ENCODE measurements at regions not wholly inside any gene's neighbourhood (a gene's known extent, or its start where the extent isn't known, plus 50 kb on each side); places are given as distances from the start of the nearest gene placed in this dataset.

DNA sequence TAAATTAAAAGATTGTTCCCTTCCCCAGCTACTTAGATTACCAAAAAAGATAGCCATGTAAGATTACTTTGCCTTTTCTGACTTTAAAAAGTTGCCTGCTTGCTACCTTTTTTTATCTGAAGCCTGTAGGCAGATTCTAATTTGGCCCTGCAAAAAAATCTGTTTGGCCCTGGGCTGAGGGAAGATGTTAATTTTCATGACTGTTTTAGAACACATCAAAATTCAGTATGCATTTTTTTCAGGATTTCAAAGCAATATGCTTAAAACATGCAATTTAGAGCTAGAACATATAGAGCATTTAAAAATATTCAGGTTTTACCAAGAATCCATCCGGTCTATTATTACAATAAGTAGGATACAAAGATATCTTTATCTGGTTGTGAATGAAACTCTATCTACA lies 563.6 kb downstream of the NR2F1-AS1 start:
- ATAC-seq (no peak), DNase-seq (no peak)
- Mint-ChIP-seq H3K9me3 (no peaks in the 10 kb centered on the region), H3K4me1 (ENCODE audit: low read depth) (no peaks in the 10 kb centered on the region), H3K4me3 (no peak overlapping the region), H3K36me3 (ENCODE audit: insufficient read depth) (no peaks in the 10 kb centered on the region), H3K27me3 (ENCODE audit: low read depth) (no peaks in the 10 kb centered on the region)

DNA sequence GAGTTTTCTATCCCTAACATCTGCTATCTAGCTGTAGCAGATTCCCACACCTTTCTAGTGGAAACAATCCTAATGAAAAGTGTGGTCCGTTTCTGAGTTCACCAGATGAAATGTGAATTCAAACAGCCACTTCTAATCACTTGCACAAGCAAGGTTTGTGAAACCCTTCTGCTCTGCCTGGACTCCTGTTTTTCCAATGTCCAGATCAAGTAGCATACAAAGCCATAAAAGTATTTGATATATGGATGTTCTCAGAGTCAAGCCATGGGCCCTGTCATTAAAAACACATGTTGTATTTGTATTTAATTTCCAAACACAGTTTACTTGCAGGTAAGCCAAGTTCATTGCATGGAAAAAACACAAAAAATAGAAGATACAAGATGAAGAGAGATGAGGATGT lies 570.4 kb downstream of the NR2F1-AS1 start:
- Mint-ChIP-seq H3K36me3 (ENCODE audit: insufficient read depth) (no peaks in the 10 kb centered on the region), H3K4me3 (no peak overlapping the region), H3K9me3 (no peaks in the 10 kb centered on the region), H3K27me3 (ENCODE audit: low read depth) (no peaks in the 10 kb centered on the region), H3K4me1 (ENCODE audit: low read depth) (no peaks in the 10 kb centered on the region)
- no peak for DNase-seq
- no peak for ATAC-seq

DNA sequence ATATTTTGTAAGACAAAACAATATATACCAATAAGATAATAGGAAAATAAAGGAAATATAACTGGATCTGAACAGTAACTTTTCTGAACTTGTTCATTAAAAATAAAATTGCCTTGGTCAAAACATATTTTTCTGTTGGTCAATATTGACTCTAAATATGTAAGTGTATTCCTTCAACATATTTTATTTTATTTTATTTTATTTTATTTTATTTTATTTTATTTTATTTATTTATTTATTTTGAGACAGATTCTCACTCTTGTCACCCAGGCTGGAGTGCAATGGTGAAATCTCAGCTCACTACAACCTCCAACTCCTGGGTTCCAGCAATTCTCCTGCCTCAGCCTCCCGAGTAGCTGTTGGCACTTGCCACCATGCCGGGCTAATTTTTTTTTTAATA lies 571.0 kb downstream of the NR2F1-AS1 start:
- no peaks in the 10 kb centered on the region for H3K36me3 Mint-ChIP-seq (ENCODE audit: insufficient read depth)
- no peak for DNase-seq
- no peaks in the 10 kb centered on the region for H3K9me3 Mint-ChIP-seq

DNA sequence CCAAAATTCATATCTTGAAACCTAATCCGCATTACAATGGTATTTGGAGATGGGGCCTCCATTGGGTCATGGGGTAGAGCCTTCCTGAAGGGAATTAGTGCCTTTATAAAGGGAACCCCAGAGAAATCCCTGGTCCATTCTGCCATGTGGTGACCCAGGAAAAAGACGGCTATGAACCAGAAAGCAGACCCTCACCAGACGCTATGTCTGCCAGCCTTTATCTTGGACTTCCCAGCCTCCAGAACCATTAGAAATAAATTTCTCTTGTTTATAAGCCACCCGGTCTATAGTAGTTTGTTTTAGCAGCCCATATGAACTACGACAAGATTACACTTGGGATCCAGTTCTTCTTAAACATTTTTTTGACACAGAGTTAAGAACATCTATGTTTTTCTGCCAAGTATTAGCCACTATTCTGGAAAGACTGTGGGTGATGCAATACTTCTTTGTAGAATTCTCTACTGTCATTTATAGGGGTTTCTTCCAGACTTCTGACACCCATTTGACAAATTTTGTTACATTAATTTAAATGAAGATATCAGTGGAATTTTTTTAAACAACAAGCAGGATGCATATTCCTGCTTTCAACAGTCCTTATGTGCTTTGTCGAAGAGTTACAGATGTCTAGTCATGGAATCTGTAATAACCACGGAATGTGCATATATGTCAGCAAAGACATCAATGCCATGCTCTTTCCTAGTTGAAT lies 572.4 kb downstream of the NR2F1-AS1 start:
- ATAC-seq (no peak), DNase-seq (no peak)
- H3K4me1 Mint-ChIP-seq (ENCODE audit: low read depth): no peaks in the 10 kb centered on the region
- H3K27me3 Mint-ChIP-seq (ENCODE audit: low read depth): no peaks in the 10 kb centered on the region
- H3K4me3 Mint-ChIP-seq: no peak overlapping the region
- no peaks in the 10 kb centered on the region for H3K36me3 Mint-ChIP-seq (ENCODE audit: insufficient read depth)
- no peaks in the 10 kb centered on the region for H3K9me3 Mint-ChIP-seq

More for the DNA sequence above, 571.0 kb downstream of the NR2F1-AS1 start:
- H3K27me3 Mint-ChIP-seq (ENCODE audit: low read depth): no peaks in the 10 kb centered on the region
- no peak overlapping the region for H3K4me3 Mint-ChIP-seq
- ATAC-seq: no peak
- no peaks in the 10 kb centered on the region for H3K4me1 Mint-ChIP-seq (ENCODE audit: low read depth)

DNA sequence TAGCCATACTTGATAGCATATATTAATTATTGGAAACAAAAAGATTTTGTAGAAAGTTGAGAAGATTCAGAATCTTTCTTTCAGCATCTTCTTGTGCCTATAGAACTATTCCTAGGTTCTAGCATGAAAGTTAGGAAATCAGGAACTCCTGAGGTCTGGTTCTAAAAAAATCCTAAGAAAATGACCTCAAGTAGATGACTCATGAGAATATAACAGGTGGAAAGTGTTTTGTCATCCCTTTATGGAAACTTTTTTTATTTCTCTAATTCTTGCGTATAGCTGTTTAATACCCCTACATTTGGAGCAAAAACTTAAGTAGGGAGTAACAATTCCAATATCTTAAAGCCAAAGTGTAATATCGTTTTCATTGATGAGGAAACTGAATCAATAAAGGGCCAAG lies 574.1 kb downstream of the NR2F1-AS1 start:
- H3K9me3 Mint-ChIP-seq: no peaks in the 10 kb centered on the region
- no peak overlapping the region for H3K4me3 Mint-ChIP-seq
- H3K27me3 Mint-ChIP-seq (ENCODE audit: low read depth): no peaks in the 10 kb centered on the region
- DNase-seq (no peak), ATAC-seq (no peak)
- H3K36me3 Mint-ChIP-seq (ENCODE audit: insufficient read depth): no peaks in the 10 kb centered on the region
- no peaks in the 10 kb centered on the region for H3K4me1 Mint-ChIP-seq (ENCODE audit: low read depth)

DNA sequence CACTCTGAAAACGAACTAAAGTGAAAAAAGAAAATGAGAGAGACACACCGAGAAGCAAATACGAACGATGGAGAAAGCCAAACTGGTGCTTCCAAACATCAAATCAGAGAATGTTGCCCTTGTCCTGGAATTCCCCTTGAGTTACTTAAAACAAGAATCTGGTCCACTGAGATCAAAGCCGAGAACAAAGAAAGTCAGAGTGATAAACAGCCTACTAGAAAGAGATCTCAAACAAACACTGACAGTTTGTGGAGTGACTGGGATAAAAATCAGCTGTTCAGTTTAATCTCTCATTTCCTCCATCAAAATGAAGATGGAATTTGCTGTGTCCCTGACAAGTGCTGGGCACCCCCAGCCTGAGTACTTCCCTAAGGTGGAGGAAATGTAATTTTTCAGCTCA lies 582.6 kb downstream of the NR2F1-AS1 start:
- Mint-ChIP-seq H3K27me3 (ENCODE audit: low read depth) (no peaks in the 10 kb centered on the region), H3K4me3 (no peak overlapping the region), H3K36me3 (ENCODE audit: insufficient read depth) (no peaks in the 10 kb centered on the region), H3K9me3 (peaks cover 15% of the 10 kb centered on the region), H3K4me1 (ENCODE audit: low read depth) (no peaks in the 10 kb centered on the region)
- ATAC-seq (no peak), DNase-seq (no peak)

DNA sequence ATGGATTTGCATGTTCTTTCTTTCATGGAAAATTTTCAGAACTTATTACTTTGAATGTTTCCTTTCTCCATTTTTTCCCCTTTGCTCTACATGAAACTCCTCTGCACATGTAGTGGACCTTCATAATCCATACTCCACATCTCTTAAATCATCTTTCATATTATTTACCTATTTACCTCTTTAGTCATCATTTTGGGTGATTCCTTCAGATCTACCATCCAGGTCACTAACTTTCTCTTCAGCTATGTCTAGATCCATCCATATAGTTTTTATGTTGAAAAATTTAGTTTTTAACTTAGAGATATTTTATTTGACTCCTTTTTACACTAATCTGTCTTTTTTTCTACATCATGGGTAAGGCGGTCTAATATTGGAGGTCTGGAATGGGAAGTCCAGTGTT lies 586.6 kb downstream of the NR2F1-AS1 start:
- peaks cover 17% of the 10 kb centered on the region for H3K9me3 Mint-ChIP-seq
- DNase-seq (no peak), ATAC-seq (no peak)
- no peak overlapping the region for H3K4me3 Mint-ChIP-seq
- H3K36me3 Mint-ChIP-seq (ENCODE audit: insufficient read depth): no peaks in the 10 kb centered on the region
- H3K27me3 Mint-ChIP-seq (ENCODE audit: low read depth): no peaks in the 10 kb centered on the region
- H3K4me1 Mint-ChIP-seq (ENCODE audit: low read depth): no peaks in the 10 kb centered on the region

DNA sequence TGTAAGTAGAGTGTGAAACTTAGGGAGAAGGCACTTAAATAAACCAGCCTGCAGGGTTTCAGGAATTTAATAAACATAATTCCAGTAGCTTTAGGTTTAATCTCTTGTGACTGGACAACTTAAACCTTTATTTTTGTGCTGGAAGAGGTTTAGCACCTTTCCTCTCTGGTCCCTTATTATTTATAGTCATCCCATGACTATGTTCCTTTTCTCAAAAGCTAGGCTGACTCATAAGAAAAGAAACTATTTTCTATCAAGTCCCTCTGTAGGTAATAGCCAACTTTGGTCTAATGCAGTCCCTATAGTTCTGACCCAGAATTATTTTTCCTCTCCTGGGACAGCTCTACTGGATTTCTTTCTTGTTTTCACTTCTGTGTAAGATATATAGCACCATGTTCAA lies 588.9 kb downstream of the NR2F1-AS1 start:
- Mint-ChIP-seq H3K9me3 (peaks cover 14% of the 10 kb centered on the region), H3K36me3 (ENCODE audit: insufficient read depth) (no peaks in the 10 kb centered on the region), H3K4me1 (ENCODE audit: low read depth) (no peaks in the 10 kb centered on the region), H3K27me3 (ENCODE audit: low read depth) (no peaks in the 10 kb centered on the region), H3K4me3 (no peak overlapping the region)
- ATAC-seq: no peak
- no peak for DNase-seq

DNA sequence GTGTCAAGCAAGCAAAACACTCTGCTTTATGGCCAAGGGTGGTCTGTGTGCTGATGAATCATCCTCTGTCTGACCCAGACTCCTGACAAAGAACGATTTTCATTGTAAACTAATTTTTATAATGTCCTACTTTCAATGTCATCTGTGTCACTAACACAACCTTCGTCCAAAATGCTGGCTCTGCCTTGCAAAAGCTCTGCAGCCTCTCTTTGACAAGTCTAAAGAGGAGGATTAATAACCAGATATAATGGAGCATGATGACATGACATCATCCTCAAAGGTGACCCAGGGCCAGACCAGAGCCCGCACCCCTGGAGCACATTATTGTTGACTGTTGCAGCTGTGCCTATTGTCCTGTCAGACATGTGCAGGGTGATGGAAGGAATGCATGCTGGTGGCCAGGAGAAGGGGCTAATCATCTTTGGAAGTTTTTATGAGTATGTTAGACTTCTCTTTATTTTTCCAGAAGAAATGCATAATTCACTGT lies 589.4 kb downstream of the NR2F1-AS1 start:
- no peaks in the 10 kb centered on the region for H3K27me3 Mint-ChIP-seq (ENCODE audit: low read depth)
- ATAC-seq (no peak), DNase-seq (no peak)
- no peak overlapping the region for H3K4me3 Mint-ChIP-seq
- no peaks in the 10 kb centered on the region for H3K4me1 Mint-ChIP-seq (ENCODE audit: low read depth)
- H3K9me3 Mint-ChIP-seq: peaks cover 13% of the 10 kb centered on the region
- no peaks in the 10 kb centered on the region for H3K36me3 Mint-ChIP-seq (ENCODE audit: insufficient read depth)

DNA sequence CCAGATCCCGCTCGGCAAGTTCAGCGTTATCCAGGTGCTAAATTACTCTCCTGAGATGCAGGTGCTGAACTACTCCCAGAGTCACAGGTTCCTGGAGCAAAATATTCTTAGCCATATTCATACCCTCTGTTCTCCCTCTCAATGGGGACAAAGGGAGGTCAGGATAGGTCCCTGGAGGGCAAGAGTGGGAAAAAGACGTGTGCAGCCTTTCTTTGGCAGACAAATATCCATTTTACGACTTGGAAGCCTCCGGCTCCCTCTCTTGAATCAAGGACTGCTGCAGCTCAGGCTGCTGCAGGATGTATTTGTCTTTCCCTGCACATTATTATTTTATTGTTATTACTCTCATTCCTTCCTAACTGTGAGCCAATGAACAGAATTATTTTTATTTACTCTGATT lies 590.2 kb downstream of the NR2F1-AS1 start:
- no peaks in the 10 kb centered on the region for H3K36me3 Mint-ChIP-seq (ENCODE audit: insufficient read depth)
- no peak overlapping the region for H3K4me3 Mint-ChIP-seq
- DNase-seq: no peak
- peaks cover 11% of the 10 kb centered on the region for H3K9me3 Mint-ChIP-seq
- no peaks in the 10 kb centered on the region for H3K27me3 Mint-ChIP-seq (ENCODE audit: low read depth)
- ATAC-seq: no peak
- H3K4me1 Mint-ChIP-seq (ENCODE audit: low read depth): no peaks in the 10 kb centered on the region

DNA sequence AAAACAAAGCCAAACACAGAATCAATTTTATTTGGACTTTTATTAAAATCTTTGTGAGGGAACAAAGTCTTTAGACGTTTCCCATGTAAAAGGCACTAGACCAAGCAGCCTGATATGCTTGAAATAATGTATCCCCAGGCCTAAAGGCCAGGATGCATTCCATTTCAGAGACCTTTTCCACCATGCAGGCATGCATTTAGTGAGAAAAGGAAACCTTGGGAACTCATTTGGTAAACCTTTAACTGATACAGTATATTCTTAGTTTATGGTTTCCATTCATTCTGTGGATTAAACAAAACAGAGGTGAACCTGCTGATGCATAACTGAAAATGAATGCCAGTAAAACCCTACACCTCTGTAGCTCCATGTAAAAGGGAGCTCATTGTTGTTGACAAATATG lies 600.0 kb downstream of the NR2F1-AS1 start:
- ATAC-seq (no peak), DNase-seq (no peak)
- H3K36me3 Mint-ChIP-seq (ENCODE audit: insufficient read depth): no peaks in the 10 kb centered on the region
- no peaks in the 10 kb centered on the region for H3K4me1 Mint-ChIP-seq (ENCODE audit: low read depth)
- no peak overlapping the region for H3K4me3 Mint-ChIP-seq
- H3K9me3 Mint-ChIP-seq: peaks cover 12% of the 10 kb centered on the region
- no peaks in the 10 kb centered on the region for H3K27me3 Mint-ChIP-seq (ENCODE audit: low read depth)

DNA sequence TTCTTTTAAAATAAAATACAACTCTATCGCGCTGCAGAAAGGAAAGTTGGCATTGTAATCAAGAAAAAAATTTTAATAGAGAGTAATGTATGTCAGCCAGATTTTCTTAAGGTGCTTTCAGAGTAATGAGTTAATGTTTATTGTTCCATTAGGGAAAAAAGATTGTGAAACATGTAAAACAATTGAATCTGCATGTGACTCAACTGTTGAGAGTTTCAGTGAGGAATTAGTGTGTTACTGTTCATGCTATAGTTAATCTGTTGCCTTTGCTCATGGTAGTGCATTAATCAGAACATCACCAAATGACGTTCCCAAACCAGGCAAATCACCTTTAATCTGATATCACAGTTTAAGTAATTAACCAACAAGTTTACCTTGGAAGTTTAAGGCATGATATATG lies 600.5 kb downstream of the NR2F1-AS1 start:
- ATAC-seq: no peak

DNA sequence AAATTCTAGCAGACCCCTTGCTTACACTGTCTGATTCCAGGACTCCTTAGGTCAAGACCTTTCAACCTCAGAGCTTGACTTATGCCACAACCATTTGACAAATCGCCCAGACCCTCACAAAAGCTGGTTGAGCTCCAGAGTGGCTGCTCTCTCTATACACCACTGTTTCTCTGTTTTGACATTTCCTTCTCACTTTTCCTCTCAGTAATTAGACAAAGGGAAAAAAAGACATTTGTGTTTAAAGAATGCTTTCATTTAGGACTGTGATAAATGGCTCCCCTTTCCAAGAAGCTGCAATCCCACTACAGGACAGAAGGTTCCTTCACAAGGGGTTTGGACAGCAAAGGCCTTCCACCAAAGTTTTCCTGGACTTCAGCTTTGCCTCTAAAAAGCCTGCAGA lies 601.3 kb downstream of the NR2F1-AS1 start:
- peaks cover 8% of the 10 kb centered on the region for H3K9me3 Mint-ChIP-seq
- ATAC-seq (no peak), DNase-seq (no peak)
- H3K4me1 Mint-ChIP-seq (ENCODE audit: low read depth): no peaks in the 10 kb centered on the region
- H3K4me3 Mint-ChIP-seq: no peak overlapping the region
- no peaks in the 10 kb centered on the region for H3K36me3 Mint-ChIP-seq (ENCODE audit: insufficient read depth)
- no peaks in the 10 kb centered on the region for H3K27me3 Mint-ChIP-seq (ENCODE audit: low read depth)

More for the DNA sequence above, 600.5 kb downstream of the NR2F1-AS1 start:
- Mint-ChIP-seq H3K4me1 (ENCODE audit: low read depth) (no peaks in the 10 kb centered on the region), H3K4me3 (no peak overlapping the region), H3K9me3 (peaks cover 12% of the 10 kb centered on the region), H3K36me3 (ENCODE audit: insufficient read depth) (no peaks in the 10 kb centered on the region), H3K27me3 (ENCODE audit: low read depth) (no peaks in the 10 kb centered on the region)
- no peak for DNase-seq

DNA sequence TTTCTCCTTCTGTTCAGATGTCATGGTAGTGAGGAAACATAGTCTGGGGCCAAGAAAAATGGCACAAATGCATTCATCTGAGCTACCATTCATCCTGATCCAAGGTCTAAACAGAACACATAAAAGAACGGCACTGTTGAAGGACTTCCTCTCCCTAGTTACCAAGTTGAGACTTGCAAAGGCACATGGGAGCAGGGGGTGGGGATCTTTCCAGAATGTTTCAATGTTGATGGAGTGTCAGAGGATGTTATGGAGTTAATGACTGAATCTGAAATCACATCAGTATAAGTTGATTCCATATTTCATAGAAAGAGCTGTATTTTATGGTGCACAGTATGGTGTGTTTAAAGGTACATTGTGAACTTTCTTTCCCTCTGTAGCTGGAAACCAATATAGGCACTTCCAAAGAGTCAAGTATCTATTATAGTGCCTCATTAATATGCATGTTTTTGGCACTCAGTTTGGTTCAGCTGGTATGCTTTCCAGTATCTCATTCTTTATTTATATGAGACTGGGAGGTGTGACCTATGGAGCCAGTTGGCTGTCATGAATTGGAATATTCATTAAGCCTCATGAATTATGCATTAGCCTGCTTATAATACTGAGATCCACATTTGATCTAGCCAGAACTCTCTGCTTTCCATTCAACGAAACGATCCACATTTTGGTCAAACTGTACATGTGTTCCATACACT lies 603.0 kb downstream of the NR2F1-AS1 start:
- Mint-ChIP-seq H3K27me3 (ENCODE audit: low read depth) (no peaks in the 10 kb centered on the region), H3K36me3 (ENCODE audit: insufficient read depth) (no peaks in the 10 kb centered on the region), H3K4me1 (ENCODE audit: low read depth) (no peaks in the 10 kb centered on the region), H3K4me3 (no peak overlapping the region), H3K9me3 (peaks cover 8% of the 10 kb centered on the region)
- no peak for ATAC-seq
- DNase-seq: no peak

DNA sequence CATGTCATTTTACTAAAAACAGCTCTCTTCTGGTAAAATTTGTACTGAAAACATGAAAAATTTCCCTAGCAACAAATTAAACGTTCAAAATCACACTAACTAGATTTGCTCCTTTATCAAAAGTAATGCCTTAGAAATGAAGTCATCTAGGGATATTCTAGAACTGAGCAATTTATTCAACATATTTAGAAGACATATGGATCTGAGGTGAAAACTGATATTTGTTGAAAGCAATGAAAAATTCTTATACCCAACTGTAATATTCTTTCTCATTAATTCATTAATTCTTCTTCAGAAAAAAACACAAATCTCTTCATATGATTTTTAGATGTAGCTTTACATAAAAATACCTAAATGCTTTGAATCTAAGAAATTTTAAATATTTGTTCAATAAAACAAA lies 604.9 kb downstream of the NR2F1-AS1 start:
- ATAC-seq: no peak
- Mint-ChIP-seq H3K27me3 (ENCODE audit: low read depth) (no peaks in the 10 kb centered on the region), H3K4me1 (ENCODE audit: low read depth) (no peaks in the 10 kb centered on the region), H3K9me3 (peaks cover 7% of the 10 kb centered on the region), H3K36me3 (ENCODE audit: insufficient read depth) (no peaks in the 10 kb centered on the region), H3K4me3 (no peak overlapping the region)
- no peak for DNase-seq

Measured in activated T-cell treated with anti-CD3 and anti-CD28 coated beads, Interleukin-2, amount 50 U/mL, for 4 hours (primary cell).